ENCODE measurements at regions not wholly inside any gene's neighbourhood (a gene's known extent, or its start where the extent isn't known, plus 50 kb on each side); places are given as distances from the start of the nearest gene placed in this dataset.

- Histone ChIP-seq H3K36me3 (ENCODE audit: control insufficient read depth in 1 of 2, insufficient read depth in 2 of 2, low read depth in 1 of 2, low read length in 2 of 2) (no peaks in the 10 kb centered on the region), H3K27ac (ENCODE audit: low read length, poor library complexity, severe bottlenecking) (no peak overlapping the region), H3K18ac (ENCODE audit: low read depth in 1 of 2, low read length in 2 of 2) (no peak overlapping the region), H3K79me1 (replicated peaks; ENCODE audit: low read length, poor library complexity, severe bottlenecking) (no peaks in the 10 kb centered on the region), H3K4me2 (ENCODE audit: low read length, poor library complexity, severe bottlenecking) (no peak overlapping the region), H3K9me3 (ENCODE audit: control insufficient read depth, low read length) (peaks cover 2% of the 10 kb centered on the region), H3K4me3 (ENCODE audit: insufficient read depth in 1 of 2, low read depth in 1 of 2, low read length in 2 of 2) (no peak overlapping the region), H2BK120ac (ENCODE audit: low read depth, low read length) (no peak overlapping the region), H4K8ac (ENCODE audit: low read length) (no peak overlapping the region), H3K27me3 (ENCODE audit: control insufficient read depth in 1 of 2, insufficient read depth in 1 of 2, low read length in 2 of 2) (peaks cover 0 to 38% of the 10 kb centered on the region in 2 experiments), H4K91ac (ENCODE audit: low read length) (no peak overlapping the region), H3K23ac (ENCODE audit: low read length in 2 of 2) (no peak overlapping the region), H2AFZ (ENCODE audit: low read depth, low read length) (no peak overlapping the region), H3K9ac (ENCODE audit: low read length) (no peak overlapping the region), H3K14ac (ENCODE audit: low read length in 2 of 2) (no peak overlapping the region), H3K4ac (ENCODE audit: low read depth in 1 of 2, low read length in 2 of 2) (no peak overlapping the region), H2BK15ac (ENCODE audit: low read depth, poor library complexity, severe bottlenecking) (no peak overlapping the region), H2BK5ac (ENCODE audit: low read depth, low read length, poor library complexity, severe bottlenecking) (no peak overlapping the region), H3K4me1 (ENCODE audit: control insufficient read depth, insufficient read depth, low read depth, low read length) (peaks cover 12% of the 10 kb centered on the region), H2BK12ac (ENCODE audit: low read length in 2 of 2) (no peak overlapping the region), H2AK5ac (ENCODE audit: low read length, severe bottlenecking) (no peak overlapping the region)
- 81% methylated on average over 12 of the region's 12 CpGs for WGBS
- DNase-seq: no peak
Measured at GRCh38 chr16:86982912-86983311, 334.3 kb downstream of the C16orf95 start.

GRCh38 chr16:86983621-86984020, 333.6 kb downstream of the C16orf95 start:
- Histone ChIP-seq H3K27me3 (ENCODE audit: control insufficient read depth in 1 of 2, insufficient read depth in 1 of 2, low read length in 2 of 2) (peaks cover 0 to 37% of the 10 kb centered on the region in 2 experiments), H3K27ac (ENCODE audit: low read length, poor library complexity, severe bottlenecking) (no peak overlapping the region), H3K23ac (ENCODE audit: low read length in 2 of 2) (no peak overlapping the region), H2BK15ac (ENCODE audit: low read depth, poor library complexity, severe bottlenecking) (no peak overlapping the region), H2AK5ac (ENCODE audit: low read length, severe bottlenecking) (no peak overlapping the region), H2BK120ac (ENCODE audit: low read depth, low read length) (no peak overlapping the region), H3K18ac (ENCODE audit: low read depth in 1 of 2, low read length in 2 of 2) (no peak overlapping the region), H2BK12ac (ENCODE audit: low read length in 2 of 2) (no peak overlapping the region), H3K4ac (ENCODE audit: low read depth in 1 of 2, low read length in 2 of 2) (no peak overlapping the region), H3K9me3 (ENCODE audit: control insufficient read depth, low read length) (peaks cover 2% of the 10 kb centered on the region), H2AFZ (ENCODE audit: low read depth, low read length) (no peak overlapping the region), H3K9ac (ENCODE audit: low read length) (no peak overlapping the region), H4K8ac (ENCODE audit: low read length) (no peak overlapping the region), H3K79me1 (replicated peaks; ENCODE audit: low read length, poor library complexity, severe bottlenecking) (no peaks in the 10 kb centered on the region), H4K91ac (ENCODE audit: low read length) (no peak overlapping the region), H2BK5ac (ENCODE audit: low read depth, low read length, poor library complexity, severe bottlenecking) (no peak overlapping the region), H3K4me2 (ENCODE audit: low read length, poor library complexity, severe bottlenecking) (no peak overlapping the region), H3K36me3 (ENCODE audit: control insufficient read depth in 1 of 2, insufficient read depth in 2 of 2, low read depth in 1 of 2, low read length in 2 of 2) (no peaks in the 10 kb centered on the region), H3K4me1 (ENCODE audit: control insufficient read depth, insufficient read depth, low read depth, low read length) (peaks cover 12% of the 10 kb centered on the region), H3K14ac (ENCODE audit: low read length in 2 of 2) (no peak overlapping the region), H3K4me3 (ENCODE audit: insufficient read depth in 1 of 2, low read depth in 1 of 2, low read length in 2 of 2) (no peak overlapping the region)
- no peak for DNase-seq

- H3K27ac ChIP-seq (ENCODE audit: low read length, poor library complexity, severe bottlenecking): no peak overlapping the region
- H3K14ac ChIP-seq (ENCODE audit: low read length in 2 of 2): no peak overlapping the region
- no peak overlapping the region for H2BK120ac ChIP-seq (ENCODE audit: low read depth, low read length)
- no peak for DNase-seq
- peaks cover 2% of the 10 kb centered on the region for H3K9me3 ChIP-seq (ENCODE audit: control insufficient read depth, low read length)
- H3K4me2 ChIP-seq (ENCODE audit: low read length, poor library complexity, severe bottlenecking): no peak overlapping the region
- no peak overlapping the region for H3K23ac ChIP-seq (ENCODE audit: low read length in 2 of 2)
- H2AFZ ChIP-seq (ENCODE audit: low read depth, low read length): no peak overlapping the region
- H2BK15ac ChIP-seq (ENCODE audit: low read depth, poor library complexity, severe bottlenecking): no peak overlapping the region
- no peak overlapping the region for H3K9ac ChIP-seq (ENCODE audit: low read length)
- no peak overlapping the region for H2AK5ac ChIP-seq (ENCODE audit: low read length, severe bottlenecking)
- no peak overlapping the region for H4K8ac ChIP-seq (ENCODE audit: low read length)
- 77% methylated on average over 10 of the region's 10 CpGs for WGBS
- peaks cover 0 to 44% of the 10 kb centered on the region in 2 experiments for H3K27me3 ChIP-seq (ENCODE audit: control insufficient read depth in 1 of 2, insufficient read depth in 1 of 2, low read length in 2 of 2)
- H3K79me1 ChIP-seq (replicated peaks; ENCODE audit: low read length, poor library complexity, severe bottlenecking): no peaks in the 10 kb centered on the region
- no peak overlapping the region for H2BK12ac ChIP-seq (ENCODE audit: low read length in 2 of 2)
- H2BK5ac ChIP-seq (ENCODE audit: low read depth, low read length, poor library complexity, severe bottlenecking): no peak overlapping the region
- no peak overlapping the region for H4K91ac ChIP-seq (ENCODE audit: low read length)
- H3K36me3 ChIP-seq (ENCODE audit: control insufficient read depth in 1 of 2, insufficient read depth in 2 of 2, low read depth in 1 of 2, low read length in 2 of 2): no peaks in the 10 kb centered on the region
- H3K18ac ChIP-seq (ENCODE audit: low read depth in 1 of 2, low read length in 2 of 2): no peak overlapping the region
- H3K4me3 ChIP-seq (ENCODE audit: insufficient read depth in 1 of 2, low read depth in 1 of 2, low read length in 2 of 2): no peak overlapping the region
- peaks cover 15% of the 10 kb centered on the region for H3K4me1 ChIP-seq (ENCODE audit: control insufficient read depth, insufficient read depth, low read depth, low read length)
- H3K4ac ChIP-seq (ENCODE audit: low read depth in 1 of 2, low read length in 2 of 2): no peak overlapping the region
Measured at GRCh38 chr16:86984343-86984742, 332.8 kb downstream of the C16orf95 start.

- H4K8ac ChIP-seq (ENCODE audit: low read length): no peak overlapping the region
- peak overlapping the region; percentile 2 for H2AFZ ChIP-seq (ENCODE audit: low read depth, low read length)
- no peaks in the 10 kb centered on the region for H3K79me1 ChIP-seq (replicated peaks; ENCODE audit: low read length, poor library complexity, severe bottlenecking)
- no peak overlapping the region for H4K91ac ChIP-seq (ENCODE audit: low read length)
- H3K9me3 ChIP-seq (ENCODE audit: control insufficient read depth, low read length): peaks cover under 1% of the 10 kb centered on the region
- peak; percentile 68 for DNase-seq
- no peak overlapping the region for H2BK5ac ChIP-seq (ENCODE audit: low read depth, low read length, poor library complexity, severe bottlenecking)
- peaks cover 0 to 44% of the 10 kb centered on the region in 2 experiments for H3K27me3 ChIP-seq (ENCODE audit: control insufficient read depth in 1 of 2, insufficient read depth in 1 of 2, low read length in 2 of 2)
- H3K18ac ChIP-seq (ENCODE audit: low read depth in 1 of 2, low read length in 2 of 2): peak overlapping the region in 1 of 2 experiments; percentile 22
- H3K23ac ChIP-seq (ENCODE audit: low read length in 2 of 2): no peak overlapping the region
- H3K4ac ChIP-seq (ENCODE audit: low read depth in 1 of 2, low read length in 2 of 2): no peak overlapping the region
- WGBS: 31% methylated on average over 13 of the region's 13 CpGs
- no peak overlapping the region for H3K27ac ChIP-seq (ENCODE audit: low read length, poor library complexity, severe bottlenecking)
- H3K4me3 ChIP-seq (ENCODE audit: insufficient read depth in 1 of 2, low read depth in 1 of 2, low read length in 2 of 2): no peak overlapping the region
- H2BK12ac ChIP-seq (ENCODE audit: low read length in 2 of 2): peak overlapping the region in 1 of 2 experiments; percentile 18
- no peak overlapping the region for H2BK15ac ChIP-seq (ENCODE audit: low read depth, poor library complexity, severe bottlenecking)
- peaks cover 15% of the 10 kb centered on the region for H3K4me1 ChIP-seq (ENCODE audit: control insufficient read depth, insufficient read depth, low read depth, low read length)
- no peak overlapping the region for H3K9ac ChIP-seq (ENCODE audit: low read length)
- H3K36me3 ChIP-seq (ENCODE audit: control insufficient read depth in 1 of 2, insufficient read depth in 2 of 2, low read depth in 1 of 2, low read length in 2 of 2): no peaks in the 10 kb centered on the region
- no peak overlapping the region for H2BK120ac ChIP-seq (ENCODE audit: low read depth, low read length)
- no peak overlapping the region for H2AK5ac ChIP-seq (ENCODE audit: low read length, severe bottlenecking)
- no peak overlapping the region for H3K4me2 ChIP-seq (ENCODE audit: low read length, poor library complexity, severe bottlenecking)
- no peak overlapping the region for H3K14ac ChIP-seq (ENCODE audit: low read length in 2 of 2)
Measured at GRCh38 chr16:86984991-86985647, 332.1 kb downstream of the C16orf95 start.

All from mesenchymal stem cell (in vitro differentiated cells and primary cell).